Jurkat, Clone E6-1 (cell line): ENCODE measurements at regions not wholly inside any gene's neighbourhood (a gene's known extent, or its start where the extent isn't known, plus 50 kb on each side); places are given as distances from the start of the nearest gene placed in this dataset.

Experiments used
- DNase-seq: peaks from one replicate; pipeline ENCODE4 v3.0.0-alpha.2; 2011; ENCODE audit warnings: low read depth, low spot score
- H3K4me3 ChIP-seq: 2 replicates; pipeline ENCODE4 v1.5.1; 2011; ENCODE audit warnings: mild to moderate bottlenecking, low read length, control low read depth, moderate library complexity

- no peak for DNase-seq
- H3K4me3 ChIP-seq, result no peak overlapping the region
Measured at GRCh38 chr3:127101411-127102187, 91.3 kb upstream of the PRR23E start.

GRCh38 chr3:127102188-127102520 lies 90.8 kb upstream of the PRR23E start:
- no peak for DNase-seq
- no peak overlapping the region for H3K4me3 ChIP-seq

DNA sequence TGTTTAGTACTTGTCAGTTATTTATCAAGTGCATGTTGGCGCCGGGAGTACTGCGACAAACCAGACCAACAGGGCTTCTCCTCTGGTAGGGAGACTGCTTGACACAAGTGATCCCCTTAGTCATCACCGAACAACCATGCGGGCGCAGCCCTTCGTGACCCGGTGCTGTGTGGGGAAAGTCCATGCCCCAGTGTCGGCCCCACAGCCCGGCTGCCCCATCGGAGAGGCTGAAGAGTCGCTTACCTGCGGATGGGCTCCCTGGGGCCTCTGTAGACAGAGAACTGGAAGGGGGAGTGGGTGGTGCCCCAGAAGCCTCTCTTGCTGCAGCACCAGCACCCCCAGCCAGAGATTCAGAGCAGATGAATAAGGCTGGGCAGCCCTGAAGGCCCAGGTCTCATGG lies 90.3 kb upstream of the PRR23E start:
- no peak overlapping the region for H3K4me3 ChIP-seq
- DNase-seq, result no peak

GRCh38 chr3:127103080-127103479 lies 89.9 kb upstream of the PRR23E start:
- no peak overlapping the region for H3K4me3 ChIP-seq
- no peak for DNase-seq

DNA sequence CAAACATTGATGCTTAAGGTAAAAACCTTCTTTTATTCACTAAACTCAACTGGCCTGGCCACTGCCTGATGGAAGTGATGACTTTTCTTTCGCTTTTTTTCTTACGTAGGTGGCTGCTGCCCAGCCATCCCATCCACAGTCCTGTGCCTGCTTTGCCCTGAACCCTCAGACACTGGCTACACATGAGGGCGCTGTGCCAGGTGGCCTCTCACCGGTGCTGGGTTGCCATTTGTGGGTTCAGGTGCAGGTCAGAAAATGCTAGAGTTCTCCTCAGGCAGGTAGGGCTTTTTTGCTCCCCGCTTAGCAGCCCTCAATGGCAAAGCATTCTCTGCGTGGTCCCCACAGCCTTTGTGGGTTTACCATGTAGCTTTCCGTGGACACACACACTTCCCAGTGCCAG lies 88.3 kb upstream of the PRR23E start:
- DNase-seq, result no peak
- no peak overlapping the region for H3K4me3 ChIP-seq

GRCh38 chr3:127105587-127105986 lies 87.3 kb upstream of the PRR23E start:
- H3K4me3 ChIP-seq, result no peak overlapping the region
- no peak for DNase-seq

DNA sequence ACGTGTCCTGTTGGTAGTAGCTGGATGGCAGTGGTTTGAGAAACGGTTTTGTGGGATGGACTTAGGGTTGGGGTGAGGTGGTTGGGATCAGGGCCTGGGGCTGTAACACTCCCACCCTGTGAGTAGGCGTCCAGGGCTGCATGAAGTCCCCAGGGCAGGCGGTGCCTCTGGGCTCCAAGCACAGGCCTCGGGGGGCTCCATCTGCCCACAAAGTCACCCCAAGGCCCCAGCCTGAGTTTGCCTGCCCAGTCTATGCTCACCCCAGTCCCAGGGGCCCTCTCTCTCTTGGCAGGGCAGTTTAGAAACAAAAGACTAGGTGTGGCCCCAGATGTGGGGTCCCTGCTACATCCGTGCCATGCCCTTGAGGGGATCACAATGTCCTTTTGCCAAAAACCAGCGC lies 86.9 kb upstream of the PRR23E start:
- DNase-seq, result no peak
- H3K4me3 ChIP-seq, result no peak overlapping the region

- no peak overlapping the region for H3K4me3 ChIP-seq
- DNase-seq, result no peak
Measured at GRCh38 chr3:127106456-127106855, 86.5 kb upstream of the PRR23E start.

GRCh38 chr3:127107002-127107401 lies 85.9 kb upstream of the PRR23E start:
- DNase-seq, result no peak
- H3K4me3 ChIP-seq, result no peak overlapping the region

- no peak overlapping the region for H3K4me3 ChIP-seq
- DNase-seq, result no peak
Measured at GRCh38 chr3:127107491-127108375, 85.2 kb upstream of the PRR23E start.

DNA sequence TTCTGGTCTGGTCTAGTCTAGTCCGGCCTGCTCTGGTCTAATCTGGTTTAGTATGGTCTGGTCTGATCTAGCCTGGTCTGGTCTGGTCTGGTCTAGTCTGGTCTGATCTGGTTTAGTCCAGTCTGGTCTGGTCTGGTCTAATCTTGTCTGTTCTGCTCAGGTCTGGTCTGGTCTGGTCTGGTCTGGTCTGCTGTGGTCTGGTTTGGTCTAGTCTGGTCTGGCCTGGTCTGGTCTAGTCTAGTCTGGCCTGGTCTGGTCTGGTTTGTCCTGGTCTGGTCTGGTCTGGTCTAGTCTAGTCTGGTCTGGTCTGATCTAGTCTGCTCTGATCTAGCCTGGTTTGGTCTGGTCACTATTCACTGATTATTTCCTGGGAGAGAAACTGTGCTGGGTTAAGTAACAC lies 84.1 kb upstream of the PRR23E start:
- DNase-seq, result no peak
- H3K4me3 ChIP-seq, result no peak overlapping the region

DNA sequence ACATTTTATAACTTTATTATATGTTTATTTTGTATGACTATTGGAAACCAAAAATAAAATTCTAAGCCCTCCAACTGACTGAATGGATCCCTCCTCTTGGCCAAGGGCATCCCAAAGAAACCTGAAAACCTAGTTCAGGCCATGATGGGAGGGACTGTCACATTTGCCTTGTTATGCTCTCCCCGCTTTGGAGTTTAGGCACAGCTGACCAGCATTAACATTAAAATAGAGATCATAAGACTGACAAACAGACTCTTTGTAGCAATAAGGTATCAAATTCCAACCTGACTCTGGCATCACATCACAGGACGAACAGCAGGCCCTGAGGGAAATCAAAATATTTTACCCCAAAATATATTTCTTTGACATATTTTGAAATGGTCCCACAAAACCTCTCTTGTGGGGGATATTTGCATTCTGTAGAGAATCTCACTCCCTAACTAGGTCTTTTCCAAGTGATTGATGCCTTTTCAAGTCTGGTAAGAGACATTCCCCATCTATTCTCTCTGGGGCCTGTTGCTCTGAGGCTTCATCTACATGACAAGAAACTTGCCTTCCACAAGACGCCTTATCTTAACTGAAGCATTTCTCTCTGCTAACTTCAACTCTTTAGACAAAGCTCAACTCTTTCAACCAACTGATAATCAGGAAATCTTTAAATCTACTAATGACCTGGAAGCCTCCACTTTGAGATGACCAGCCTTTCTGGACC lies 81.8 kb upstream of the PRR23E start:
- H3K4me3 ChIP-seq, result no peak overlapping the region
- DNase-seq, result no peak

DNA sequence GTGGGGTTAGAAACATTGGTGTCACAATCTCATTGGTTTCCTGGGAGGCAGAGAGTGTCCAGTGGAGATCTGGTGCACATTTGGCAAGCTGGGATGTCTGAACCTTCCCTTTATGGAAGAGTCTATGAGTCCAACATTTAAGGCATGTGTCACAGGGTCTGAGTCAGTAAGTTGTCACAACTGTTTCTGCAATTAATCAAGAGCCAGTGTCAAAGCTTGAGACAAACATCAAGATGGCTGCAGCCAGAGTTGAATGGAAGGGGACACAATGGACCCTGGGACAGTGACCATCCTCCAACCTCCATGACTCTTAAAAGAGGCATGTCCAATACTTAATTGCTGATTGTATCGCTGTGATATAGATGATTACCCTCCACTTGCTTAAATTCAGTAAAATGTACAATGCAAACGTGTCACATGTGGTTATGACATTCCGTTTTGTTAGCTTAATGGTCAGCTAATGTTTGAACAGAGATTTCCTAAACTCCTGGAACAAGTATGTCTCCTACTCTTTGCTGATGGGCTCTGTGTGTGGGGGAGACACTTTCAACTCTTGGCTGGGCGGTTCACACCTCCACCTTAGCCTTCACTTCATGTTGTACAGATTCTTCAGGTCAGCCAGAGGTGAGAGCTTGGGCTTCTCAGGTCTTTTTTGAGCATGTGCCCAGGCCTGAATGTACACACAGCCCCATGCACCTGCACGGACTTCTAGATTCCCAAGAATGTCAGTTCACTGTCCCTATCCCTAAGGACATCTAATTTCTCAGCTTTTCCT lies 79.9 kb upstream of the PRR23E start:
- no peak overlapping the region for H3K4me3 ChIP-seq
- DNase-seq, result no peak

DNA sequence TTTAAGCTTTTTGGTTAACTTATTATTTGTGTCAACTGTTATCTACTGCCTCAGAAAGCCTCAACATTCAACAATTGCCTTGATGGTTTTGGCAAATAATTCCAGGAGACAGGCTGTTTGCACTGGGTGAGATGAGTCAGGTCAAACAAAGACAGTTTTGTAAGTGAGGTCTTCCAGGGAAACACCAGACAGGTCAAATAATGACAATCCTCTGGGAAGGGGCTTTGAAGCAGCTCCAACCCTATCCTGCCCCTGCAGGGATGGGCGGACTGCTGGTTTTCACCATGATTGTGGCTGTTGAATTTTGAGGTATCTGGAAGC lies 79.4 kb upstream of the PRR23E start:
- no peak for DNase-seq

DNA sequence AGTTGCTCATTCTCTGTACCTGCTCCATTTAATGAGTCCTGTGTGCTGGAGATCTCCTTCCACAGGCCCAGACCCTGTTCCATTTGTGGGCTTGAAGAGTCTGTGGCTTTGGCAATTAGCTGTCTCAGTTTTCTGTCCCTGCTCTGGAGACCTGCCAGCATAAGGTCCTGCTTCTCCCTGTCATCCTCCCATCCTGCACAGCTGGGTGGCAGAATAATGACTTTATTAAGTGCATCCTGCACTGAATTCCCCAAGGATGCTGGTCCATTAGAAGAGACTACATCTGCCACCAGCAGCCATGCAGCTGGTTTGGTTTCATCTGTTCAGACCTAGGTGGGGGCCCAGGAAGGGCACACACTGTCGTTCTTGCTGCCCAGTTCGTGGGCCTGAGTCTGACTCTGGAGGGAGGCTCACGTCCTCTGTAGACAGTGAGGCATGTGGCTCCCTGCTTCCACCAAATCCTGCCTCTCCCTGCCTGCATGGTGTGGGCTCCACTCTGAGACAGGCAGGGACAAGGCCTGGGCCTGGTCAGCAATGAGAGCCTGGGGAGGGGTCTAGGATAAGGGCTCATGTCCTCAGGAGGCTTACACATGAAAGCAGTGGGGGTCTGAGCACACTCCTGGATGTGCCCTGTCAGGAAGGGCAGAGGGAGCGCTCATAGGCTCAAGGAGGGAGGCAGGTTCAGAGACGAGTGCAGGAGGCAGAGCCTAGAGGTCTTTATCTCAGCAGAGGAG lies 78.4 kb upstream of the PRR23E start:
- H3K4me3 ChIP-seq, result no peak overlapping the region
- DNase-seq, result no peak

More for the DNA sequence above, 79.4 kb upstream of the PRR23E start:
- no peak overlapping the region for H3K4me3 ChIP-seq

GRCh38 chr3:127115691-127116351 lies 77.1 kb upstream of the PRR23E start:
- no peak for DNase-seq
- H3K4me3 ChIP-seq, result no peak overlapping the region

- no peak for DNase-seq
- H3K4me3 ChIP-seq, result no peak overlapping the region
Measured at GRCh38 chr3:127118366-127118765, 74.6 kb upstream of the PRR23E start.

DNA sequence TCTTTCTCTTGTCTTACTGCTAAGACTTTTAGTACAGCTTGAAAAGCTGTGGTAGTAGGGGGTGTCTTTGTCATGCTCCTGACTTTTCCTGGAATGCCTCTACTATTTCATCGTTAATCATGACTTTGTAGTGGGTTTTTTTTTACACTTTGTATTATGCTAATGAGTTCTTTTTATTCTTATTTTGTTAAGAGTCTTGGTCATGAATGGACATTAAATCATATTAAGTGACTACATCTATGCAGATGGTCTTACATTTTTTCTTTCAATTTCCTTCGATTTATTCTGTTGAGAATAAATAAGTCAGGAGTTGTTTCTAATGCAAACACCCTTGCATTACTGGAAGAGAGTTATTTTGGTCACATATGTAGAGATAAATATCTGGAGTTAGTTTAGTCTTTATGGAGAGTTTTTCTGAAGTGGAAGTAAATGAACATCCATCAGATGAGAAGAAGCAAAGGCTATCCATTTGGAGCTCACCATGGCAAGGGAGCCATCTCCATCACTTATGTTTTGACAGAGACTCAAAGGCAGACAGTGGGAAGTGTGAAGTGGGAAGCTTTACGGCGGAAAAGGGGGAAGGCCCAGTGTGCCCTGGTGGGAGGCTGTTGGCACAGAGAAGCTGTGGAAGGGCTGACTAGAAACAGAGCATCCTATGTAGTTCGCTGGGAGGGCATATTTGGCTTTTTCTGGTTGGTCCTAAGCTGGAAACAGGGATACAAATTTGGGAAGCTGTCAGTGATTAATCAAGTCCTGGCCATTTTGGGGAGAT lies 73.1 kb upstream of the PRR23E start:
- H3K4me3 ChIP-seq, result no peak overlapping the region

More for the DNA sequence above, 73.1 kb upstream of the PRR23E start:
- no peak for DNase-seq
